ENCODE measurements at regions not wholly inside any gene's neighbourhood (a gene's known extent, or its start where the extent isn't known, plus 50 kb on each side); places are given as distances from the start of the nearest gene placed in this dataset.
"Not testable (repeated sequence)": the region's sequence is repeated elsewhere in the genome, so short reads cannot be mapped to it uniquely, and the experiment has no call there.

GRCh38 chr6:66179361-66179760 is 472.3 kb upstream of the EYS start:
- no peak for DNase-seq

- DNase-seq, result no peak
Measured at GRCh38 chr6:66173587-66173986, 466.6 kb upstream of the EYS start.

- not testable (repeated sequence) for DNase-seq
Measured at GRCh38 chr6:66166713-66167112, 459.7 kb upstream of the EYS start.

- DNase-seq, result no peak
Measured at GRCh38 chr6:66161546-66162108, 454.6 kb upstream of the EYS start.

- DNase-seq, result no peak
Measured at GRCh38 chr6:66159937-66160336, 452.9 kb upstream of the EYS start.

- no peak for DNase-seq
Measured at GRCh38 chr6:66153247-66153646, 446.2 kb upstream of the EYS start.

- DNase-seq, result no peak
Measured at GRCh38 chr6:66149132-66149531, 442.1 kb upstream of the EYS start.

GRCh38 chr6:66145867-66146266 is 438.8 kb upstream of the EYS start:
- no peak for DNase-seq

- no peak for DNase-seq
Measured at GRCh38 chr6:66134021-66134420, 427.0 kb upstream of the EYS start.

- DNase-seq, result no peak
Measured at GRCh38 chr6:66128656-66129055, 421.6 kb upstream of the EYS start.

GRCh38 chr6:66128243-66128642 is 421.2 kb upstream of the EYS start:
- no peak for DNase-seq

GRCh38 chr6:66127061-66127460 is 420.0 kb upstream of the EYS start:
- DNase-seq, result no peak

GRCh38 chr6:66126358-66126757 is 419.3 kb upstream of the EYS start:
- DNase-seq, result no peak

- no peak for DNase-seq
Measured at GRCh38 chr6:66103954-66104353, 396.9 kb upstream of the EYS start.

- no peak for DNase-seq
Measured at GRCh38 chr6:66103354-66103753, 396.3 kb upstream of the EYS start.

- DNase-seq, result no peak
Measured at GRCh38 chr6:66096679-66097078, 389.7 kb upstream of the EYS start.

- DNase-seq, result no peak
Measured at GRCh38 chr6:66094615-66095014, 387.6 kb upstream of the EYS start.

- not testable (repeated sequence) for DNase-seq
Measured at GRCh38 chr6:66092306-66092705, 385.3 kb upstream of the EYS start.

- DNase-seq, result no peak
Measured at GRCh38 chr6:66086532-66086931, 379.5 kb upstream of the EYS start.

- DNase-seq, result no peak
Measured at GRCh38 chr6:66082914-66083313, 375.9 kb upstream of the EYS start.

GRCh38 chr6:66068907-66069306 is 361.9 kb upstream of the EYS start:
- no peak for DNase-seq

GRCh38 chr6:66068033-66068432 is 361.0 kb upstream of the EYS start:
- DNase-seq, result no peak

GRCh38 chr6:66065313-66065712 is 358.3 kb upstream of the EYS start:
- DNase-seq, result no peak

- no peak for DNase-seq
Measured at GRCh38 chr6:66057034-66057433, 350.0 kb upstream of the EYS start.

- DNase-seq, result no peak
Measured at GRCh38 chr6:66054967-66055366, 347.9 kb upstream of the EYS start.

- no peak for DNase-seq
Measured at GRCh38 chr6:66051812-66052211, 344.8 kb upstream of the EYS start.

Measured in activated effector memory CD4-positive, alpha-beta T cell treated with anti-CD3 and anti-CD28 coated beads, Interleukin-2, amount 50 U/mL, for 16 hours (primary cell).